Epidermal melanocyte (primary cell): ENCODE measurements at regions not wholly inside any gene's neighbourhood (a gene's known extent, or its start where the extent isn't known, plus 50 kb on each side); places are given as distances from the start of the nearest gene placed in this dataset.

ENCODE experiments used
- DNase-seq: peaks from one replicate; pipeline ENCODE4 v3.0.0; 2011; ENCODE audit warnings: low spot score; ENCODE audit not compliant: insufficient read length

GRCh38 chr2:2931318-2932075, 446.1 kb downstream of the EIPR1 start:
- DNase-seq: no peak

- DNase-seq: no peak
These were observed 446.8 kb downstream of the EIPR1 start for GRCh38 chr2:2930841-2931240.

- DNase-seq: no peak
These were observed 450.8 kb downstream of the EIPR1 start for GRCh38 chr2:2926858-2927175.

- DNase-seq: no peak
These were observed 451.4 kb downstream of the EIPR1 start for GRCh38 chr2:2926009-2926857.

DNA sequence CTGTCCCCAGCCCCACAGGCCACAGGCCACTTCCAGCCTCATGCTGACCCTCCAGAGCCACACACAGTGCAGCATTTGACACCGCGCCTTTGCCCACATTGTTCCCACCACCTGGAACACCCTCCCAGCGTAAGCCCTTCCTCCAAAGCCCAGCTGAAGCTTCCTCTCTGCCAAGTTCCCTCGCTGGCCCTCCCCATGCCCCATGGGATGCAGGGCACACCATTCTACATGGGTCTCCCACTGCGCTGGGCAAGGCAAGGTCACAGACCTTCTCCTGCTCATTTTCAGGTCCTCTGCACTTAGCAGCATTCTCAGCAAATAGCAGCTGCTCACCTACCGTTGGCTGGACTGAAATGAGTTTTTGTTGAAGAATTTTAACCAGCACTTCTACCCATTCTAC, 455.5 kb downstream of the EIPR1 start:
- DNase-seq: no peak

DNA sequence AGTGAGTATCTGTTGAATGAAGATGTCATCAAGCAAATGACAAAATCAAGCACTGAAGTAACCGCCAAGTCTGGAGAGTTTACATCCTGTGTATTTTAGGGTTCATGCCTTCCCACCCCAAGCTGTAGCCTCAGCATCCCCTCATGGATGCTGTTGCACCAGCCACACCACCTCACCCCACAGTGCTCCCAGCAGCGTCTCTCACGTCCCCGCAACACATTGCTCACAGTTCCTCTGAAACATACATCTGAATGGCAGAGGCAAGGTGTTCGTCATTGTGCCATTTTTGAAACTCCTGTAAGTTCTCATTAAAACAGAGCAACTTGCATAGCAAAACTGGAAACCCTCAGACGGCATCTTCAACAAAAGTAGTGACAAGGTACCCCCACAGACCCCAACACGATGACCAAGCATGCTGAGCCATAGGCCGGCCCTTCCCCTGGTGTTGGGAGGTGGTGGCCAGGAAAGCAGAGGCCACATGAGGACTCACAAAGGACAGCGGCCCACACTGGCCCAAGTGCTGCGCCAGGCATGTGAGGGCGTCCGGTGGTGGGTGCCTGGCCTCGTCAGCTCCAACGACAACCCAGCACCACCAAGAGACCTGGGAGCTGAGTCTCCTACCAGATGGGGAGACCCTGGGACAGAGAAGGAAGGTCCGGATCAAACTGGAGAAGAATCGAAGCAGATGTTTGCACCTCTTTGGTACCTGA, 456.5 kb downstream of the EIPR1 start:
- no peak for DNase-seq

GRCh38 chr2:2919574-2920365, 457.8 kb downstream of the EIPR1 start:
- no peak for DNase-seq

- no peak for DNase-seq
These were observed 458.6 kb downstream of the EIPR1 start for GRCh38 chr2:2919026-2919425.

DNA sequence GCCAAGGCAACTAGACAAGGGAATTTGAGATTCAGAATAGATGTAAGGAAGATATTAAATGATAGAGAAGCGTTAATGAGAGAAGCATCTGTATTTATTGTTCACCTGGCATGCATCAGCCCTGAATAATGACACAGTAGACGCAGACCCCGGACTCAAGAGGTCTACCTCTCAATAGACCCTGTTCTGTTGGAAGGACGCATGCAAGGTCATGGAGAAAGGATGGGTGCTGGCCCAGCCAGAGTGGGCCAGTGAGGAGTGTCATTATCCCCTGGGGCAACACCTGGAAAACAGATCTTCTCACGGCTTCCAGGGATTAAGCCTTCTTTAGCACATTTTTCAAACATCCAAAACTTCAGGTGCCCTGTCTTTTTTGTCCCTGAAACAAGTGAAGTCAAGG, 461.0 kb downstream of the EIPR1 start:
- no peak for DNase-seq

GRCh38 chr2:2914252-2914651, 463.4 kb downstream of the EIPR1 start:
- DNase-seq: no peak

GRCh38 chr2:2913601-2914120, 464.0 kb downstream of the EIPR1 start:
- DNase-seq: no peak

DNA sequence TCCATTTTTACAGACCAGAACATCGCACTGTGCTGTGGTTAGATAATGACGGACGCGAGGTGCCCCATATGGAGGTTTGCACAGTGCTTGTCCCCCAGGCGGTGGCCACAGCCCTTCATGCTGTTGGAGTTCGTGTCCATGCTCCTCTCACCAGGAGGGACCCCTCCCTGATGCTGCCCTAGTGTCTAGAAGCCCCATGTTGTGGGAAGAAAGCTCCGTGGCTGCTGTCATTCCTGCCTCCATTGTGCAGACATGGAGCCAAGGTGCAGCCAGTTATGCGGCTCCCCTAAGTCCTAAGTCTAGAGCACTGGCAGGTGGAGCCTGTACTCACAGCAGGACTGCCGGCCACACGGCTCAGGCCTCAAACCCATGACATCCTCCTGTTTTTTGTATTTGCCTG, 464.9 kb downstream of the EIPR1 start:
- DNase-seq: no peak

GRCh38 chr2:2912293-2912692, 465.3 kb downstream of the EIPR1 start:
- DNase-seq: no peak

- DNase-seq: no peak
These were observed 467.4 kb downstream of the EIPR1 start for GRCh38 chr2:2910259-2910658.

DNA sequence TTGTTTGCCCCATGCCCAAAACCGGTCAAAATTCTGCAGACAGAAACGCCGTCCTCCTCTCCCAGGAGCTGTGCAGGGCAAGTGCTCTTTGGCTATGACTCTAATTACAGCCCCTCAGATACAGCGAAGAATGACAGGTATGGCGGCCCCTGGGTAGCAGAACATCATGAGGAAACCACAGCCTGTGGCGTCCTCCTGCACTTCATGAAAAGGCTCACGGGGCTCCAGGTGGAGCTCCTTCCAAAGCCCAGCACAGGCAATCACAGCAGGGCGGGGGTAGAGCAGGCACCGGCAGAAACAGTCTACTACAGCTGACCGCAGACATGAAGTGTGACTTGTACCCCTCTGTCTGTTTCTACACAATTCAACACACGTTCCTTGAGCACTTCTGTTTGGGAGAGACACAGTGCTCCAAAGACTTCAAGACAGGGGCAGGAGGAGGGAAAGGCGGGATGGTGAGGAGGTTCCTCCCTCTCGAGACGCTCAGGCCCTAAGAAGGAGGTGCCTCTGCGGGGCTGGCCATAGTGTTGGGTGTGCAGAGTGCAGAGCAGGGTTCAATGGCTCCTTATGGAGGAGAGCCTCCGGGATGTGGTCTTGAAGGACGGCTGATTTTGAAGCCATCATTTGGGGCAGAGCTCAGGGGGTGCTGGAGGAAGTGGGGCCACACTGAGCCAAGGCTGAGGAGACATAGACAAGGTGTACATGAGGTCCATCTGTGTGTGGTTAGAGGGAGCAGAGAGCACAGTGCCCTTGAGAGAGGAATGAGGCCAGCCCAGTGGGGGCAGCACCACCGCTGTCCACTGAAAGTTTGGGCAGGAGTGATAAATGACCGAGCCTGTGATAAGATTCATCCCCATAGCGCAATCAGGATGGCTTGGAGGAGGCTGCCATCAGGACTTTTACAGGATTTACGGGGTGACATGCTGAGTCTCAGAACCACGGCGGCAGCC, 468.3 kb downstream of the EIPR1 start:
- no peak for DNase-seq

- no peak for DNase-seq
These were observed 471.5 kb downstream of the EIPR1 start for GRCh38 chr2:2906091-2906490.

DNA sequence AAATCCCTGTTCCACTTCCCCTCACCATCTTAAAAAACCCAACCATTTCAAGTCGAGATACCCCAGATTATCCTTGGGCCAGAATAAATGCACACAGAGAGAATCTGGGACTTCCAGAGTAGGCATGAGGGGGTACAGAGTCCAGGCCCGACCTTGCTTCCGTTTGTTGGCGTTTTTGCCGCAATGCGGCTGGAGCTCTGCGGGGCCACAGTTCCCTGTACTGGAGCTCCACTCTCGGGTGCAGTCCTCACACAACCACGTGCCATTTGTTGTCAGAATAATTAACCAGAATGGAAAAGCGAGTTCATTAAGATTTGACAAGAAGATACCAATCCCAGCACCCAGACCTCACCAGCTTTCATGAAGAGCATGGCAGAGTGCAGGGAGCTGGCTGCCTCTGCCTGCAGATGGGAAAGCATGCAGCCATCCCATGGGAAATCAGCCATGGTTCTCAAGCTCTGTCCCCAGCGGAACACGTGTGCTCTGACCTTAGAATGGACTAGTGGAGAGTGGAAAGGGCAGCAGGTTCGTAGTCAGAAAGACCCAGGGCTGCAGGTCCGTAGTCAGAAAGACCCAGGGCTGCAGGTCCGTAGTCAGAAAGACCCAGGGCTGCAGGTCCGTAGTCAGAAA, 472.8 kb downstream of the EIPR1 start:
- DNase-seq: no peak

- DNase-seq: no peak
These were observed 474.9 kb downstream of the EIPR1 start for GRCh38 chr2:2902547-2903281.
